Esophagus (tissue), 2 donors: ENCODE measurements at regions not wholly inside any gene's neighbourhood (a gene's known extent, or its start where the extent isn't known, plus 50 kb on each side); places are given as distances from the start of the nearest gene placed in this dataset.

ENCODE experiments used
- H3K27ac ChIP-seq, 2 donors: one replicate each; pipeline ENCODE4 v1.5.1; 2013; ENCODE audit warnings: low read depth in 2 of 2, mild to moderate bottlenecking in 2 of 2, inconsistent platforms in 1 of 2, low read length in 1 of 2, moderate library complexity in 1 of 2
- H3K27me3 ChIP-seq, 2 donors: one replicate each; pipeline ENCODE4 v1.6.1; 2013; ENCODE audit warnings: low read length in 2 of 2, control low read depth in 1 of 2, mild to moderate bottlenecking in 1 of 2; ENCODE audit not compliant: insufficient read depth in 2 of 2, control insufficient read depth in 1 of 2
- H3K36me3 ChIP-seq, 2 donors: one replicate each; pipeline ENCODE4 v1.6.1; 2013; ENCODE audit warnings: low read length in 1 of 2; ENCODE audit not compliant: control insufficient read depth in 2 of 2, insufficient read depth in 2 of 2
- H3K4me1 ChIP-seq, 2 donors: one replicate each; pipeline ENCODE4 v1.6.1; 2013; ENCODE audit warnings: low read length in 1 of 2; ENCODE audit not compliant: control insufficient read depth in 2 of 2, insufficient read depth in 2 of 2
- H3K4me3 ChIP-seq, 2 donors: one replicate each; pipeline ENCODE4 v1.5.1; 2013; ENCODE audit warnings: low read length in 2 of 2, mild to moderate bottlenecking in 2 of 2, low read depth in 1 of 2, moderate library complexity in 1 of 2
- H3K9me3 ChIP-seq, 2 donors: one replicate each; pipeline ENCODE4 v1.6.1; 2013; ENCODE audit warnings: mild to moderate bottlenecking in 2 of 2, low read depth in 1 of 2, low read length in 1 of 2, moderate library complexity in 1 of 2; ENCODE audit not compliant: control insufficient read depth in 2 of 2, insufficient read depth in 1 of 2
- WGBS, 2 donors: extraction: QIAGEN DNeasy Blood & Tissue Kit; methylation state at CpG; one replicate each; pipeline ENCODE4 v1.1.7; 2013; 5-methylcytosine and 5-hydroxymethylcytosine counted together
- donor health status: healthy with polysubstance abuse.
- donor health status: Bipolar disorder and iron deficiency.

- Histone ChIP-seq H3K36me3 (no peaks in the 10 kb centered on the region), H3K4me1 (peaks cover 0 to 2% of the 10 kb centered on the region in 2 donors), H3K27ac (peak overlapping the region; percentile 75 to 78), H3K9me3 (peaks cover 0 to 7% of the 10 kb centered on the region in 2 donors), H3K27me3 (no peaks in the 10 kb centered on the region), H3K4me3 (no peak overlapping the region)
- WGBS, 2 donors: 43 to 50% methylated on average over 11 of the region's 11 CpGs
Observed at GRCh38 chr16:86457501-86458148, 52.7 kb upstream of the FOXF1 start.

DNA sequence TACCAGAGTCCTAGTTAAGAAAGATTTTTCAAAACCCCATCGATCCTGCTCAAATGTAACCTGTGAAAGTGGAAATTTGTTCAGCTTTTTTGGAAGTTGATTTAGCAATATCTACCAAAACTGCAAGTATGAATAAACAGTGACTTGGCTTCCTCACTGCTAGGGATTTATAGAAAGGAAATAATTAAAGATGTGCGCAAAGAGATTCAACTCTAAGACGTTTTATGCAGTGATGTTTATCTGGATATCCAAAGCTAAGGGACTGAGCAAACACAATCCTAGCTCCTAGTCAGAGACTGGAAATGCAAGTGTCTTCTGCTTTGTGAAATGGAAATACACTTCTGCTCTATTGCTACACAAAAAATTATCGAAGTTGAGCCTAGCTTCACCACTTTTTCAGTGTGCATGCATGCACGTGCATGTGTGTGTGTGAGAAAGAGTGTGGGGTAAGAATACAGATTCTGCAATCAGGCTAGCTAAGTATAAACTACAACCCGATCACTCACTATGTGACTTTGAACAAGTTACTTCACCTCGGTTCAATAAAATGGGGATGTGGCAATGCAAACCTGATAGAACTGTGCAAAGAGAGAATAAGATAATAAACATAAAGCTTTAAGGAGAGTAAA lies 52.1 kb upstream of the FOXF1 start:
- Histone ChIP-seq H3K27me3 (no peaks in the 10 kb centered on the region), H3K9me3 (peaks cover 0 to 7% of the 10 kb centered on the region in 2 donors), H3K4me3 (no peak overlapping the region), H3K4me1 (peaks cover 0 to 2% of the 10 kb centered on the region in 2 donors), H3K36me3 (no peaks in the 10 kb centered on the region), H3K27ac (peak overlapping the region; percentile 47 to 68)
- 37 to 44% methylated on average over 7 of the region's 7 CpGs for WGBS, 2 donors

DNA sequence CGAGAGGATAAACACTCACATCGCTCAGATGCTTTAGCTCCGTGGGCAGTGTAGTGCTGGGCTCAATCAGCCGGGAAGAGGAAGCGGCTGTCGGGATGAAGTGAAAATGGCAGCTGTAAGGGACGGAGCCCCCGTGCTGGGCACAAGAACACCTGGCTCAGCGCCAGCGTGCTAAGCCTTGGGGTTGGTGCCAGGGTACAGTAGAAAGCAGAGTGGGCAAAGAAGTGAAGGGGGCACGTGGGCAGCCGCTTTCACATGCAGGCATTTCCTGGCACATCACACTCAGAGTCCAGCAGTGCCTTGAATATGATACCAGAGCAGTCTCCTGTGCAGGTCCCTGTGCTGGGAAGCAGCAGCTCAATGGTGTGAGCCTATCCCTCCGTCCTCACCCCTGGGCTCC lies 51.1 kb upstream of the FOXF1 start:
- Histone ChIP-seq H3K27me3 (no peaks in the 10 kb centered on the region), H3K9me3 (peaks cover 0 to 6% of the 10 kb centered on the region in 2 donors), H3K4me3 (no peak overlapping the region), H3K36me3 (no peaks in the 10 kb centered on the region), H3K27ac (peak overlapping the region in 1 of 2 donors; percentile 77), H3K4me1 (peaks cover 0 to 2% of the 10 kb centered on the region in 2 donors)
- 59 to 66% methylated on average over 13 of the region's 13 CpGs for whole genome bisulfite sequencing, 2 donors
